Activated T-cell treated with anti-CD3 and anti-CD28 coated beads, Interleukin-2, amount 50 U/mL, for 1 hour (primary cell): ENCODE measurements at regions not wholly inside any gene's neighbourhood (a gene's known extent, or its start where the extent isn't known, plus 50 kb on each side); places are given as distances from the start of the nearest gene placed in this dataset.
"Not testable (repeated sequence)": the region's sequence is repeated elsewhere in the genome, so short reads cannot be mapped to it uniquely, and the experiment has no call there.

ENCODE experiments used
- DNase-seq: peaks from one replicate; pipeline ENCODE4 v3.0.0-alpha.2; 2020

DNA sequence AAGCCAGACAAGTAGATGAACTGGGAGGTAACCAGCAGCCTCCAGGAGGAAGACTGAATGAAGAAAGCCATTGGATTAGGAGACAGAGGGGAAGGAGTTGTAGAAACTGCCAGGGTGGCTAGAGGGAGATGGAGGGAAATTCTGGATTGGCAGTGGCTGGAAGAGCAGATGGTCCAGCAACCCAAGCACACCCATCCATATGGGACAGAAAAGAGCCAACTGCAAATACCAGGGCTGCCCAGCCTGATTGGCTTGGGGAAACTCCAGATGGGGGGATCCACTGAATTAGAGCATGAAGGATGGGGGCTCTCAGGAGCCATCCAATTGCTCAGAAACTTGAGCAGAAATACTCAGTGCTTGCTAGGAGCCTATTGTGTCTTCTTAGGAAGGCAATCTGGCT is 173.5 kb upstream of the EPB41L3 start:
- no peak for DNase-seq

DNA sequence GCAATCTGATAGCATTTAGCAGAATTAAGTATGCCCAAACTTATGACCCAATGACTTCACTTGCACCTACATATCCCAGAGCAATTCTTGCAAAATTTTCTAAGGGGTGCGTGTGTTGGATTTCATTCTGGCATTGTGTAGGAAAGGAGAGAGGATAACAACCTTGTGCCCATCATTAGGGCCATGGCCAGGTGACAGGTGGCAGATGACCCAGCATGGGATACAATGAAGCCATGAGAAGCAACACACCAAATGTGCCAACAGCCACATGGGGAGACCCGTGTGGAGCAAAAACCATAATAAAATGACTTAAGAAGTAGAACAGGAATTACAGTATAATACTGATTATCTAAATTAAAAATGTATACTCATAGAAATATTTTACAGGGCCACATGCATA is 166.9 kb upstream of the EPB41L3 start:
- no peak for DNase-seq

GRCh38 chr18:5710235-5710634 is 166.4 kb upstream of the EPB41L3 start:
- no peak for DNase-seq

DNA sequence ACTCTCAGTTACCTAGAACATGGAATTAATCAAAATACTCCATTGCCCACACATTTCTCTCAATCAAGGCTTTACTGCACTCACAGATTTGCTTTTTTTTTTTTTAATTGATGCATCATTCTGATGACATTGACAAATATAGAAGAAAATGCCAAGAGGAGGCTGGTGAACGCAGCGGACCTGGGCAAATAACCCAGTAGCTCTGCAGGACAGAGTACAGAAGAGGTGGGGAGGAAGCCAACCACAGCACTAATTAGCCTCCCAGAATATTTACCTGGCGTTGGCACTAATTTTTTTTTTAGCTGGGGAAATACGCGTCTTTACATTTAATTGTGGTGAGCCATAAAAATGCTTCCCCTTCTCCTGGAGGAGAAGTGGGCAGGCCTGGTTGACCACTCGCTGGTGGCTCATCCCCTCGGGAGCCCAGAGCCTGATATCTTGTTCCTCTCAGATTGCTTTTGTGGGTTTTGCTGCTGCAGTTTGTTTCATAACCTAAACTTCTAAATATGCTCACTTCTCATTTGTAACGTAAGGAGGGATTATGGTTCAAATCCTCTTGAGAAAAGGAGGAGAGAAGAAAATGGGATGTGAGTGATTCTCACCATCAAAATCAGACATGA is 165.8 kb upstream of the EPB41L3 start:
- no peak for DNase-seq

DNA sequence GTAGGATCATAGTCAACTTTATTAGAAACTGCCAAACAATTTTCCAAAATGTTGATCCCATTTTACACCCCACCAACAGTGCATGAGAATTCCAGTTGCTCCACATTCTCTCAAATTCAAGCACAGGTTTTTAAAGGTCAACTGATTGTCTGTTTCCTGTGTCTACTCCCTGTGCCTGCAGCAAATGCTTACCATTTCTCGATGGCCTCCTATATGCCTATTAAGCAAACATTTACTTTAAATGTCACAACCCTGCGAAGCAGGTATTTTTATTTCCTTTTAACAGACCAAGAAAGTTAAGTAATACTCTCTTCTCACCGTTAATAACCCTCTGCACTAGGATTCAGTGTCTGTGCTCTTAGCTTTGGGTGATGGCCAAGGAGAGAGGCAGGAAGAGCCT is 163.8 kb upstream of the EPB41L3 start:
- no peak for DNase-seq

DNA sequence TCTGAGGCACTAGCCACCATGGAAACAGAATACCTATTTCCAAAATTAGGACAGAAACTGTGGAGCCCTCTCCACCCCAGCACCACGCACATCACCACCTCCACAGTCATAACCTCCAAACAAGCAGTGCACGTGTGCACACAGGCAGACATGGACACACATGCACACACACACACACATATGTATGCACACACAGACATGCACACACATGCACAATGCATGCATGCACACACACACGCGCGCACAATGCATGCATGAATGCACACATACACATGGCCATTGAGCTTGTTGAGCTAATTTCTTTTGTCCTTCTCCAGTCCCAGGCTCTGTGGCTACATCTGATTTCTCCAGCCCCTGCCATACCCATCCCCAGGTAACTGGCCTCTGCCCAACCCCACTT is 161.6 kb upstream of the EPB41L3 start:
- no peak for DNase-seq

DNA sequence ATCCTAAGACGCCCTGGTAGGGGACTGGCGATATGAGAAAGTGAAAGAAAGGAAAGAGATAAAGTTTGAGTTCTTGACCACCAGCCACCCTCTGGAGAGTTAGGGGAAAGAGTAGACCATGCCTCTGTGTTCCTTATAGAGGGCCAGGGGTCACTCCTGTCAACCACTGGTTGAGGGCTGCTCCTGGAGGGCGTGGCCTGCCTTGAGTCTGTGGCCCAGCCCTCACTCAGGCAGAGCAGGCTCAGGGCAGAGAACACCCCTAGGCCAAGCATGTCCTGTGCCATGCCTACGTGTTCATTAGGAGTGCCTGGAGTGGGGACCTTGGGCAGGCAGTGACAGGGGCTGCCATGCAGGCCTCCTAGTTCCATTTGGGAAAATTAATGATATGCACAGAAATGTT is 161.1 kb upstream of the EPB41L3 start:
- DNase-seq = no peak

GRCh38 chr18:5702016-5702415 is 158.2 kb upstream of the EPB41L3 start:
- DNase-seq = not testable (repeated sequence)

- no peak for DNase-seq
Measured at GRCh38 chr18:5693699-5694294, 150.0 kb upstream of the EPB41L3 start.

GRCh38 chr18:5678779-5679406 is 135.1 kb upstream of the EPB41L3 start:
- no peak for DNase-seq

- no peak for DNase-seq
Measured at GRCh38 chr18:5678278-5678677, 134.5 kb upstream of the EPB41L3 start.

- no peak for DNase-seq
Measured at GRCh38 chr18:5673616-5674015, 129.8 kb upstream of the EPB41L3 start.

DNA sequence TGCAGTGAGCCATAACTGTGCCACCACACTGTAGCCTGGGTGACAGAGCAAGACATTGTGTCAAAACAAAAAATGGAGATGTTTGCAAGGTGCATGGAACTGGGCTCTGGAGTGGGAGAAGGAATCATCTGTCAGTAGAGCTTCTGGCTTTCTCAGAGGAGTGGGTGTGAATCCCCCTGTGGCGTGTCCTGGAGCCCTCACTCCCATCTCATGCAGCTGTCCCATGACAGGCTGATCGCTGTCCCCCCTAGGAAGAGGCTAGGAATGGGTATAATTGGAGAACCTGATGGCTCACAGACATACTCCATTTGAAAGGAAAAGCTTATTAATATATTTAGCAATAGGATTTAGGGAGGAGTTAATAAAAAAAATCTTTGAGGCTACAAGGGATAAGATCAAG is 125.8 kb upstream of the EPB41L3 start:
- no peak for DNase-seq

DNA sequence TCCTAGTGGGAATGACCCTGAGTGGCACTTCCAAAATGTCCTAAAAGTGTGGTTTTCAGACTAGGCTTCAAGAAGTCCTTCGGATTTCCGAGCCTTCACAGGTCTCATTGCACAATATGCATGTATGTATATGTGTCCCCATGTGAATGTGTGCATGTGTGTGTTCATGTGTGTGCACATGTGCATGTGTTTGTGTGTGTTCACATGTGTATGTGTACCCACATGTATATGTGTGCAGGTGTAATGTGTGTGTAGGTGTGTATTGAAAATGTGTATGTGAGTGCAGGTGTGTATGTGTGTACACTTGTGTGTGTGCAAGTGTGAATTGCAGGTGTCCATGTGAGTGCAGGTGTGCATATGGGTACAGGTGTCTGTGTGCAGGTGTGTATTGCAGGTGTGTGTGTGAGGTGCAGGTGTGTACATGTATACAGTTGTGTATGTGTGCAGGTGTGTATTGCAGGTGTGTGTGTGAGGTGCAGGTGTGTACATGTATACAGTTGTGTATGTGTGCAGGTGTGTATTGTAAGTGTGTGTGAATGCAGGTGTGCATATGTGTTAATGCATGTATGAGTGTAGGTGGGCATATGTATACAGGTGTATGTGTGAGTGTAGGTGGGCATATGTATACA is 124.4 kb upstream of the EPB41L3 start:
- no peak for DNase-seq

DNA sequence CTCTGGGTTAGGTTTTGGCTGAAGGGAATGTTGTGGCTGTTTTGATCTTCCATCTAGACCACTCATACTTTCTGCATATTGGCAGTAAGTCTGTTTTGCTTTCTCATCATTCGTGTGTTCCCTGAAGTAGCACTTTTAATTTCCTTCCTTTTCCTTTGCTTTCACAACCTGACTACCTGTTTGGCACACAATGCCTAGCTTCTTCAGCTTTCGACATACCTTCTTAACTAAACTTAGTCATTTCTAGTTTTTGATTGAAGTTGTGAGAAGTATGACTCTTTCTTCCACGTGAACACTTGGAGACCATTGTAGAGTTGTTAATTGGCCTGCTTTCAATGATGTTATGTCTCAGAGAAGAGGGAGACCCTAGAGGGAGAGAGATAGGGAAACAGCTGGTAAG is 123.6 kb upstream of the EPB41L3 start:
- no peak for DNase-seq

GRCh38 chr18:5662586-5663090 is 118.8 kb upstream of the EPB41L3 start:
- no peak for DNase-seq

- no peak for DNase-seq
Measured at GRCh38 chr18:5661179-5661578, 117.4 kb upstream of the EPB41L3 start.

GRCh38 chr18:5653802-5654201 is 110.0 kb upstream of the EPB41L3 start:
- no peak for DNase-seq

DNA sequence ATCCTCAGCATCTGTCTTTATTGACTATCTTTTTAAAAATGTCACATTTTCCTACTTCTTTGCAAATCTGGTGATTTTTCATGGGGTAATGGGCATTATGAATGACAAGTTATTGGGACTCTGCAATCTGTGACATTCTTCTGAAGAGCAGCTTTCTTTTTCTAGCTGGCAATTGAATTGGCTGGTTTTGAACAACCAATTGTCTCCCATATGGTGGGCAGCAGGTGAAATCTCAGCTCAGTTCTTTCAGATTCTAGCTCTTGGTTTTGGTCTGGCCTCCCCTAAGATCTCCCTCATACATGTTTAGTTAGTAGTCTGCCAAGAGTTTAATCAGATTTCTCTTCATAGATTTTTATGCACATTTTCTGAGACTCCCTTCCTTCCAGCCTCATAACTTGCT is 107.9 kb upstream of the EPB41L3 start:
- DNase-seq = no peak

DNA sequence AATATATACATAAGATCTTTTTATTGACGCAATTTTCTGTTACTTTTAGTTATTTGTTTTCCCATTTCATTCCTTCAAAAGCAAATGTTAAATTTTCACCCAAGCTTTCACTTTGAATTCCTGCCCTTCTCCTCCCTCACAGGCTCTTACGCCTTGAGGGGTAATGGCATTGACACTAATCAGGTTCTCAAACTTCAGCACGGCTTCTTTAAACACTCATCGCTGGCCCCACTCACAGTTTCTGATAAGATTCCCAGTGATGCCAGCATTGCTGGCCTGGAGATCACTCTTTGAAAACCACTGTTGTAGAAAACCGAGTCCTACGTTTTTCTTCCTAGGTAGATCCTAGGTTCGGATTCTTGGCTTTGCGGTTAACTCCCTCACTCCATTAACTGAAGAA is 105.6 kb upstream of the EPB41L3 start:
- DNase-seq = no peak

GRCh38 chr18:5646739-5647138 is 102.9 kb upstream of the EPB41L3 start:
- DNase-seq = no peak

DNA sequence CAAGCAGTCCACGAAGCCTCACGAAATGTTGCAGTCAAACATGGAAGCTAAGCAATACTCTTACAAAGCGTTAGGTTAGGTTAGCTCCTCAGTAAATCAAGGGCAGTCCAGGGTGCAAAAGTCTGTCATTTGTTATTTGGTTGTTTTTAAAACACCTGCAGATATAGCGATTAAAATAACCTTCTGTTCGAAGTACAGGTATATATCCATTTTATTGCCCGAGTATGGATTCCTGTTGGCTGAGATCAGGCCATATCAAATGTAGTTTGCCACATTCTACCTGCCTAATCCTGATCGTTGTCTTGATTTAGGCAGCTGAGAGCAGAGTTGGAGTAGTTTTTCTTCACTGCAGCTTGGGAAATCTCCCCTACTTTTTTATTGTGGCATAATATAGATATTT is 99.5 kb upstream of the EPB41L3 start:
- DNase-seq = no peak

DNA sequence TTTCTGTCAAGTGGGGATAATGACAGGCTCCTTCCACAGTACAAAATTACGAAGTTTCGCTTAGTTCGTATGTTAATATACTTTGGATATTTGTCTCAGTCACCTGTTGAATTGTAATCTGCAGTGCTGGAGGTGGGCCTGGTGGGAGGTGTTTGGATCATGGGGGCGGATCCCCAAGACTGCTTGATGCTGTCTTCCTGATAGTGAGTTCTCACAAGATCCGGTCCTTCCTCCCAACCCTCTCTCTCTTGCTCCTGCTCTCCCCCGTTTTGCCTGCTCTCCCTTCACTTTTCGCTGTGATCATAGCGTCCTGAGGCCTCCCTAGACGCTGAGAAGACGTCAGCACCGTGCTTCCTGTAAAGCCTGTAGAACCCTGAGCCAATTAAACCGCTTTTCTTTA is 97.1 kb upstream of the EPB41L3 start:
- no peak for DNase-seq

GRCh38 chr18:5639131-5639530 is 95.3 kb upstream of the EPB41L3 start:
- DNase-seq = no peak
